ENCODE measurements at regions not wholly inside any gene's neighbourhood (a gene's known extent, or its start where the extent isn't known, plus 50 kb on each side); places are given as distances from the start of the nearest gene placed in this dataset.
A peak's percentile ranks its signal among the peaks of the same experiment; 100 is the strongest.
"Not testable (repeated sequence)": the region's sequence is repeated elsewhere in the genome, so short reads cannot be mapped to it uniquely, and the experiment has no call there.

- DNase-seq (ENCODE audit: low read depth in 2 of 2), result no peak
Measured at GRCh38 chr20:4635781-4636180, 50.5 kb upstream of the PRNP start.

GRCh38 chr20:4635342-4635741 lies 50.9 kb upstream of the PRNP start:
- no peak for DNase-seq (ENCODE audit: low read depth in 2 of 2)

DNA sequence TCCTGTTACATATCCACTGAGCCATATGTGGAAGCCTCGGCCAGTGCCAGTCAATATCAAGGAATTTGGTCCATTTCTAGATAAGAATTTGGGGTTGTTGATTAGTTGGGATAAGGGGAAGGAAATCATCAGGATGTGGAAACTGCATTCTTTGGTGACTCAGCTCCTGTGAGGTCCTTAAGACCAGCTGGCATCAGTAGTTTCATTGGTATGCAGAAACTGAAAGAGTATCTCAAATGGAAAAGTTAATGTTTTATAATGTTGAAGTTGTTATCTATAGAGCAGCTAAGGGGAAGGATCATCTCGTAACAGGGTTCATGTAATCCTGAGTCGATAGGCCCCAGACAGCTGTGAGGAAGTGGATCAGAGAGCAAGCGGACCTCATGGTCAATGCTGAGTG lies 52.5 kb upstream of the PRNP start:
- peak in 1 of 2 donors; percentile 79 for DNase-seq (ENCODE audit: low read depth in 2 of 2)

DNA sequence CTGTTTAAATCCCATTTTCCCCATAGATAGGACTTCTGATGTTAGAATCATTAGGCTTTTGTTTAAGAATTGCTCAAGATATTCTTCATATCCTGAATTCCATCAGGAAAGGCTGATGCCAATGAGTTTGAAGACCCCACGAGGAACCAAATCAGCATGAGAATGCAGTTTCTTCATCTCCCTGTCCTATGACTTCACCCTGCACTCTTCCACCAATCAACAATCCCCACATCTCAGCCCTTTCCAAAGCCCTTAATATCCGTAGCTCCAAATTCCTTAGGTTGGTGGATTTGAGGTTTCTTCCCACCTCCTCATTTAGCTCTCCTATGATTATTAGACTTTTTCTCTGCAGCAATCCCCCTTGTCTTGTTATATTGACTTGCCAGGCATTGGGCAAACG lies 52.9 kb upstream of the PRNP start:
- DNase-seq (ENCODE audit: low read depth in 2 of 2), result no peak

DNA sequence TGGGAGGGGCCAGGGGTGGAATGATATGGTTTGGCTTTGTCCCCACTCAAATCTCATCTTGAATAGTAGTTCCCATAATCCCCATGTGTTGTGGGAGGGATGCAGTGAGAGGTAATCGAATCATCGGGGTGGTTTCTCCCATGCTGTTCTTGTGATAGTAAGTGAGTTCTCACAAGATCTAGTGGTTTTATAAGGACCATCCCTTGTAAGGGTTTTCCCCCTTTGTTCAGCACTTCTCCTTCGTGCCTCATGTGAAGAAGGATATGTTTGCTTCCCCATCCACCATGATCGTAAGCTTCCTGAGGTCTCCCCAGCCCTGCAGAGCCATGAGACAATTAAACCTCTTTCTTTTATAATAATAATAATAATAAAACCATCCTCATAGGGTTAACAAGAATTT lies 53.4 kb upstream of the PRNP start:
- no peak for DNase-seq (ENCODE audit: low read depth in 2 of 2)

DNA sequence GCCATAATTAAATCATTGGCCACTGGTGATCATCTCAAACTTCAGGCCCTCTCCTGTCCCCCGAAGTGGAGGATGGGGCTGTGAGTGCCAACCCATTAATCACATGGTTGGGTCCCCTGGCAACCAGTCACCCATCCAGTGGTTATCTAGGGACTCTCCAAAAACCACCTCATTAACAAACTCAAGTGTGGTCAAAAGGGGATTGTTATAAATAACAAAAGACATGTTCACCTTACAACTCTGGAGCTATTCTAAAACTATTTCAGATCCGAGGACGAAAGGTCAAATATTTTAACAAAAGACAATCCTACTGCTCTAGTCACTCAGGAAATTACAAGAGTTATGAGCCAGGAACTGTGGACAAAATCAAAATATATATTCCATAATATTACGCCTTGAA lies 60.0 kb upstream of the PRNP start:
- DNase-seq (ENCODE audit: low read depth in 2 of 2), result peak; percentile 35 to 76

DNA sequence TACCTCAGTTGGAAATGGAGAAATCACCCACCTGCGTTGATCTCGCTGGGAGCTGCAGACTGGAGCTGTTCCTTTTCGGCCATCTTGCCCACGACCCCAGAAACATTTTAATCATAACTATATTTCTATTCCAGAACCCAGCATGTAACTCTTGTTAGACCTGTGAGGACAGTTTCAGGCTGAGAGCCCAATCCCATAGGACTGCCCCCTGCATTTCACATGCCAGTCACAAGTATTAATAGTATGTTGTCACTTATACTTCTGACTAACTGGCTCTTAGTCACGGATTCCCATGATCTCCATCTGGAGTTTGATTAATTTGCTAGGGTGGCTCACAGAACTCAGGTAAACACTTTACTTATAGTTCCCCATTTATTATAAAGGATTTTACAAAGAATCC lies 60.6 kb upstream of the PRNP start:
- DNase-seq (ENCODE audit: low read depth in 2 of 2), result peak in 1 of 2 donors; percentile 47

DNA sequence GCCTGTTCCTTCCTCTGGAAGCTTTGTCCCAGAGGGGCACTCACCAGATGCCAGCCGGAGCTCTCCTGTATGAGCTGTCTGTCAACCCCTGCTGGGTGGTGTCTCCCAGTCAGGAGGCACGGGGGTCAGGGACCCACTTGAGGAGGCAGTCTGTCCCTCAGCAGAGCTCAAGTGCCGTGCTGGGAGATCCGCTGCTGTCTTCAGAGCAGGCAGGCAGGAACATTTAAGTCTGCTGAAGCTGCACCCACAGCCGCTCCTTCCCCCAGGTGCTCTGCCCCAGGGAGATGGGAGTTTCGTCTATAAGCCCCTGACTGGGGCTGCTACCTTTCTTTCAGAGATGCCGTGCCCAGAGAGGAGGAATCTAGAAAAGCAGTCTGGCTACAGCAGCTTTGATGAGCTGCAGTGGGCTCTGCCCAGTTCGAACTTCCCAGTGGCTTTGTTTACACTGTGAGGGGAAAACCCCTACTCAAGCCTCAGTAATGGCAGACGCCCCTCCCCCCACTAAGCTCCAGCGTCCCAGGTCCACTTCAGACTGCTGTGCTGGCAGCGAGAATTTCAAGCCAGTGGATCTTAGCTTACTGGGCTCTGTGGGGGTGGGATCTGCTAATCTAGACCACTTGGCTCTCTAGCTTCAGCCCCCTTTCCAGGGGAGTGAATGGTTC lies 61.5 kb upstream of the PRNP start:
- not testable (repeated sequence) for DNase-seq (ENCODE audit: low read depth in 2 of 2)

GRCh38 chr20:4619144-4619543 lies 67.1 kb upstream of the PRNP start:
- DNase-seq (ENCODE audit: low read depth in 2 of 2), result not testable (repeated sequence)

GRCh38 chr20:4617484-4617883 lies 68.8 kb upstream of the PRNP start:
- DNase-seq (ENCODE audit: low read depth in 2 of 2), result no peak

DNA sequence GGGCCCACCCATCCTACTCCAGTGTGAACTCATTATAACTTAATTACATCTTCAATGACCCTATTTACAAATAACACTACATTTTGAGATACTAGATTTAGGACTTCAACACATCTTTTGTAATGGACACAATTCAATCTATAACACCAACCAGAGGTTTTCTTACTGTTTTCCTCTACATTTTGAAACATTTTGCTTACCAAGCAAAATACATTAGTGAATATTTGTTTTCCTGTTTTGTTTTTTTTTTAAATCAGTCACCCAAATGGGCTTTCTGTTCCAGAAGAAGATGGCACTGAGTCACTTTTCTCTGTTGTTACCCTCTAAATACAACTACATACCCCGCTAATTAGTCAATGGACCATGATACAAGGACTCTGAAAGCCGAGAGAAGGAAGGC lies 69.2 kb upstream of the PRNP start:
- DNase-seq (ENCODE audit: low read depth in 2 of 2), result no peak

DNA sequence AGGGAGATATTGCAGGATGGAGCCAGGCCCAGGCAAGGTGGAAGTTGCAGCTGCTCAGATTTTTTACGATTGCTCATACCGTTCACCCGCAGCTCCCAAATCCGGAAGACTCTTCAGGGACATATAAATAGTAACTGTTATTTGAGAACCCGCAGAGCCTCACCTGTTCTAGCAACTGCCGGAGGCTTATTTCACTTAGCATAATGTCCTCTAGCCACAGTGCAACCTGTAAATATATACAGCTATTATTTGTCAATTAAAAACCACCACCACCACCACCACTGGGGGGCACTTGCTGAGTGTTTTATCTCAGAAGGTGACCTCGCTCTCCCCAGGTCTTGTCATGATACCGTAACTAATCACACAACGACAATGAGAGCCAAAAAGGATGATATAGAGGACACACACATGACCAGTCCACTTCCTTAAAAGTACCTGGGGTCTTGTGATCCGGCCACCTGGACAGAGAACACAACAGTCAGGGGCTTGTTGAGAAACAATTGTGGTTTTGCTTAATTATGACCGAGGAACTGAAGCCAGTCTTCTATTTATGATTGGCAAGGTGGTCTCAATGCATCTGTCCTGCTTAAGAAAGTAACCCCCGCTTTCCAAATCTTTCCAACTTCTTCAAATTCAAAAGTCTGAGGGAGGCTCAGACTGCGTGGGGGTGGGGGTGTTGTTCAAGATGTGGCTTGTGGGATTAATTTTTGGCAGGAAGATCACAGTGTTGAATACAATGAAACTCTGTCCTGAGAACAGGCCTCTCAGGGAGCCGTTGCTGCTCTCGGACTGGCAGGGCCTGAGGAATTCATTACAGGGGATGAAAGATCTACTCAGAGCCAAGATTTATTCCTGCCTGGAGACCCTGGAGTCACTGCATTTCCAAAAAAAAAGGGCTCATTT lies 72.3 kb upstream of the PRNP start:
- peak; percentile 26 to 80 for DNase-seq (ENCODE audit: low read depth in 2 of 2)

- DNase-seq (ENCODE audit: low read depth in 2 of 2), result no peak
Measured at GRCh38 chr20:4613184-4613583, 73.1 kb upstream of the PRNP start.

- no peak for DNase-seq (ENCODE audit: low read depth in 2 of 2)
Measured at GRCh38 chr20:4610871-4611270, 75.4 kb upstream of the PRNP start.

- DNase-seq (ENCODE audit: low read depth in 2 of 2), result no peak
Measured at GRCh38 chr20:4609511-4609910, 76.7 kb upstream of the PRNP start.

DNA sequence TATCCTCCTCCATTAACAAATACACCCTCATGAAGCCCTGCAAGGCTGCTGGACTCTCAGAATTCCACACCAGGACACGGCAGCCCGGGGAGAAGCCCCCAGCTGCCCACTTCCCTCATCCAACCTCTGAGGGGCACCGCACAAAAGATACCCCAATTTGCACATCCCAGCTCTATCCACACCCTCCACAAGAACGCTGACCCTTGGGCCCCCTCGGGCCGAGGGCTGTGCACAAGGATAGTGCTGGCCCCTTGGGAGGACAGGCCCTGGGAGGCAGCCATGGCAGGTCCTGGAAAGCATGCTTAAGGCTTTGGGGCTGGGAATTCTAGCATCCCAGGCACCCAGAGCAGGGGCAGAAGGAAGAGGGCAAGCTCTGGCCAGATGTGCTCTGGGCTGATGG lies 77.4 kb upstream of the PRNP start:
- no peak for DNase-seq (ENCODE audit: low read depth in 2 of 2)

DNA sequence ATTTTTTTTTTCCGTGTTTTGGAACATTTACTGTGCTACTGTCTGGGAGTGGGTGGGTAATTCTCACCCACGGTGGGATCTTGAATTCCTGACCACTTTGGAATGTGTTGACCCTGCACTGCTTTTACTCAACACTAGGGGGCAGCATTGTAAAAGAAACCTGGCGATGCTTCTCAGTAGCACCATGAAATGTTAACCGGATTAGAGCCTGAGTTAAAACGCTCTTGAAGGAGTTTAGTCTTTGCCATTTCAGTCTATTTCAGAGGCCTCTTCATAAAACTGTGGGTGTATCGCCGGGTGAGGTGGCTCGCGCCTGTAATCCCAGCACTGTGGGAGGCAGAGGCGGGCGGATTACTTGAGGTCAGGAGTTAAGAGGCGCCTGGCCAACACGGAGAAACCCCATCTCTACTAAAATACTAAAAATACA lies 79.0 kb upstream of the PRNP start:
- DNase-seq (ENCODE audit: low read depth in 2 of 2), result peak; percentile 55 to 71

- DNase-seq (ENCODE audit: low read depth in 2 of 2), result no peak
Measured at GRCh38 chr20:4606051-4606450, 80.2 kb upstream of the PRNP start.

DNA sequence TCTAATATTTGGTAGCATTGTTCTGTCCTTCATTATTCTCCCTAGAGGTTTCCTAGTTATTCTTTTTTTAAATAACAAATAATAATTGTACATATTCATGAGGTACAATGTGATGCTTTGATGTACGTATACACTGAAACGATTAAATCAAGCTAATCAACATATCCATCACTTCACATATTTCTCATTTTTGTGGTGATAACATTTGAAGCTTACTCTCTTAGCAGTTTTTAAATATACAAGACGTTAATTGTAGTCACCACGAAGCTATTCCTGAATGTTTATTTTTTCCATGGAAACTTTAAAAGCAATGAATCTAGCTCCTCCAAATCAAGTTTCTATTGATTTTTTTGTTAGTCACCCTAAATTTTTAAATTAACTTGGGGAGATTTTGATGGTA lies 81.1 kb upstream of the PRNP start:
- no peak for DNase-seq (ENCODE audit: low read depth in 2 of 2)

DNA sequence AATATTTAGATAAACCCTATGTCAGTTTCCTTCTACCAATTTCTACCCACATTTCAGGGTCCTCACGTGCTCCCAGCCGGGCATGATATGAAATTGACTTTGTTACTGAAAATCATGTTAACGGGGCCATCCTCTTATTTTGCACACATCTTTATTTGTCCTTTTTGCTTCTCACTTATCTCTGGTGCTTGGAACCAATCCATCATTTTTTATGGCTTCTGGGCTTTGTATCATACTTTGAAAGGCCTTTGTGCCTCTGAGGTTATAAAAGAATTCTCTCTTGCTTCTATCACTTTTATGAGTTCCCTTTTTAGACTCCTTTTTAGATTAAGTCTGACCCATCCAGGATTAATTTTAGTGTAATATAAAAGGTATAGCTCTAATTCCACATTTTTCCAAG lies 81.7 kb upstream of the PRNP start:
- DNase-seq (ENCODE audit: low read depth in 2 of 2), result no peak

GRCh38 chr20:4603724-4604123 lies 82.5 kb upstream of the PRNP start:
- no peak for DNase-seq (ENCODE audit: low read depth in 2 of 2)

DNA sequence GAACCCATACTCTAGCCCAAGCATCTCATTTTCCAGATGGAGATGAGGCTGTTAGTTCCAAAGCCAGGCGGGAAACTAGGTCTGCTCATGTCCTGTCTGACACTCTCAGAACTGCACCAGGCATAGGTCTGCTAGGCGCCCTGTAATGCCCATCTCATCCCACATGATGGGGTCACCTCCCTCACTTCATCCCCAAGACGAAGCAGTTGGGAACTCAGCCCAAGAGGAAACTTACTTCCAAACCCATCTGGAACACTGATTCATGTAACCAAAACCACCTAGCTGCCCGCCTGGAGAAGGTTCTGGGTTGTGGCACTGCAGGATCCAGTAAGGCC lies 84.0 kb upstream of the PRNP start:
- no peak for DNase-seq (ENCODE audit: low read depth in 2 of 2)

DNA sequence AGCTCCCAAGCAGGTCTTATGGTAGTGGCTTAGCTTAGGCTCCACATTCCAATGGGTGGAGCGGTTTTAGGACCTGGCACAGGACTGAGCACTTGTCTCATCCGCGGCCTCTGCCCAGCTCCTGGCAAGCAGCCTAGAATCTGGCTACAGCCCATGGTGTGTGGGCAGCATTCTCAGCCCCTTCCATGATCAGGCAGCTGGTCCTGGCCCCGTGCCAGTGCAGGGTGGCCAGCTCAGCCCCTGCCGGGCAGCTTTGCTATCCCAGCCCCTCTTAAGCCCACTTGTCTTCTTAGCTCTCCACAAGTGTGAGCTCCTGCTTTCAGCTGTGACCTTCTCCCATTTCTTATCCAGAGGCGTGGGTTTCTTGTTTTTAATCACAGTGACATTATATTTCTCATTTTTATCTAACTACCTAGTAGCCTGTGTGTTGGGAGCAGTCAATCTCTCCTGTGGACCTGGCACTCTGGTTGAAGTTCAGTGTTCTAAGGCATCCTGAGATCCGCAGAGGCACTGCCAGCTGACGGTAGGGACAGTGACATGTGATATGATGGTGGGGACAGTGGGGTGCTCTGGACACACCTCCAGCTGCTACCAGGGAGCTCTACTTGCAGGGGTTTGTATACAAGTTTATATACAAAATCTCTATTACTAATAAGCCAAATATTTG lies 84.5 kb upstream of the PRNP start:
- peak in 1 of 2 donors; percentile 39 for DNase-seq (ENCODE audit: low read depth in 2 of 2)

All from dermis microvascular lymphatic vessel endothelial cell (primary cell).